ENCODE measurements at regions not wholly inside any gene's neighbourhood (a gene's known extent, or its start where the extent isn't known, plus 50 kb on each side); places are given as distances from the start of the nearest gene placed in this dataset.

DNA sequence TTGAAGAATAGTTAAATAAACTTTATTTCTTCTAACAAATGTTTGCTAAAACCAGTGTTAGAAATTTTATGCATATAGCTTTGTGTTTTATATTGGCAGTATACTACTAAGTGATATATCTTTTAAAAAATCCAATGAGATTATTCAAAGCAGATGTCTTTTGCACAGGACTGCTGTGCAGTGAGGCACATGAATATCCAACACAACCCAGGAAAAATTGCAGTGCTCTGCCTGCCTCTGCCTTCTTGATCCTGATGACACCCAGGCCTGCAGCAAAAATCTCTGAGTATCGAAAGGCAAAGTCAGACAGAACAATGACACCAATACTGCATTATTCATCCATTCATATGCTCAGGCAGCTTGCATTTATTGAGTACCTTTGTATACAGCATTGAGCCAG is 1076.5 kb upstream of the ARRDC3 start:
- intact Hi-C loops (cut with DNase I), result no loop called here
- DNase-seq (ENCODE audit: low spot score), result no peak

DNA sequence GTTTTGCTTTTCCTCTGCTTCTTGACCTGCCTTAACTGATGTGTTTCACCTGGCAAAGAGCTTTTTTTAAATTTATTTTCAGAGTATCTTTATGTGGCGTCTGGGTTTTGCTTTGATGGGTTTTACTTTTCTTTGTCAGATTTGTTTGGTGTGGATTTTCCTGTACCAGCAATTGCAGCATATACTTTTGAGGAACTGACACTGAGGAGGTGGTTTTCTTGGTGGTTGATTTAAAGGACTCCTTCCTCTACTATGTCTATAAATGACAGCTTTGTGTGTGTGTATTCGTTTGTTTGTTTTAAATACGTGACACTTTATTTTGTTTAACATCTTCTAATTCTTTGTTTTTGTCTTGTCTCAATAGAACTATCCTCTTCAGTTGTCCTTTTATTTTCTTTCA is 1071.9 kb upstream of the ARRDC3 start:
- DNase-seq (ENCODE audit: low spot score), result no peak
- intact Hi-C loops (cut with DNase I), result no loop called here

DNA sequence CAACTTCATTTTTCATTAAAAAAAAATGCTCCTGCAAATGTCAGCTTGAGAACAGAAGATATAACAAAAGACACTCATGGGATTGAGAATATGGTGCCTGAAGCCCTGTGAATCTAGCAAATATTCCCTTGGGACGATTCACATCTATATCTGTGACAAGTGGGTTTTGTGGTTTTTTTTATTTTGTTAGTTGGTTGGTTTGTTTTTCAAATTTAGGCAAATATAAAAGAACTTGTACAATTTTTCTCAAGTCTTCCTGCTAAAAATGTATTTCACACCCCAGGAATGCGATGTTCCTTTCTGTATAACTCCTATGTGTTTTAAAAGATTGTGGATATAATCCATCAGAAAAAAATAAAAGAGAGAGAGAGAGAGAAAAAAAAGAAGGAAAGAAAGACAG is 1061.8 kb upstream of the ARRDC3 start:
- no peak for DNase-seq (ENCODE audit: low spot score)
- intact Hi-C loops (cut with DNase I), result no loop called here

DNA sequence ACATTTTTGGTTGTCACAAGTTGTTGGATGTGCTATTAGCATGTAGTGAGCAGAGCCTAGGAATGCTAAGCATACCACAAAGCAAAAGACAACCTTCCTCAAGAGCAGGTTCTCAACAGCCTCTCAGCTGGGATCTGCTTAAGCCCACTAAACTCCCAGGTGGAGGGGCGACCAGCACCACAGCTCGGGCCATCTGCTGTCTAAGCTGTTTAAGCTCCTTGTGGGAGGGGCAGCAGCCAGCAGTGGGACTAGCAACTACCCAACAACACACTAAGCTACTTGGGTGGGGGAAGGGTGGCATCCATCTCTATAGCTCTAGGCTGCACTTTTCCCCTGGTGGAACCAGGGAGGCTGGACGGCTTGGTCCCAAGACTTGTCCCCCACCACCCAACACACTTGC is 1052.7 kb upstream of the ARRDC3 start:
- intact Hi-C loops (cut with DNase I), result no loop called here
- no peak for DNase-seq (ENCODE audit: low spot score)

DNA sequence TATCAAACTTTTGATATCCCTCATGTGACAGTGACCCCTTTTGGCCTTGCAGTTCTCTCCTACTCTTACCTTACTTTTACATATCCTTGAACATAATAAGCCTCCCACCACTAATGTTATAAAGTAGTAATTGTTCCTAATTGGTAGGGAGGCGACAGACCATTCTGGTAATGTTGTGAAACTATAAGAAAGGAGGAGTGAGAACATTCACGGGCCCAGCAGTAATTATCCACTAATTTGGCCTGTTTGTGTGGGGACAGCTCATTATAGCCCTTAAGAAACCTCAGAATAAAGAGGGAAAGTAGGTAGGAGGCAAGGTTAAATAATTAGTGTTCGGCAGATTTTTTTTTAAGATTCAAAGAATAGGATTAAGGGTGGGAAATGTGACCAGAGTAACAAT is 1046.5 kb upstream of the ARRDC3 start:
- intact Hi-C loops (cut with DNase I), result no loop called here
- DNase-seq (ENCODE audit: low spot score), result no peak

DNA sequence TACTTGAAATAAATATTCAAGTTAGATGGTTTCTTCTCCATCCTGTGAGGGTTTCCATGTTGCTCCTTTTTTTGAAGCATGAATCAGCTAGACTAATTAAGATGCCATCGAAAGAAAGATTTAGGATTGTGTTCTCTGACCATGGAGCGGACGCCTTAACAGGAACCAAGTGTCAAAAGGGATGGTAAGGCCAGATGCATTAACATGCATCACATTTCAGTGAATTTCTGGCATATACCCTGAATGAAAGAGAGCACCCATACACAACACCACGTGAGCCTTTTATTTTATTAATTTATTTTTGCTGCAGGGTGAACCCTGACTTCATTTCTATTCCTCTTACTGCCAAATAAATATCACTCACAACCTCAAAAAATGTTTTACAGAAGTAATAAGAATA is 1045.3 kb upstream of the ARRDC3 start:
- intact Hi-C loops (cut with DNase I), result no loop called here
- DNase-seq (ENCODE audit: low spot score), result no peak

DNA sequence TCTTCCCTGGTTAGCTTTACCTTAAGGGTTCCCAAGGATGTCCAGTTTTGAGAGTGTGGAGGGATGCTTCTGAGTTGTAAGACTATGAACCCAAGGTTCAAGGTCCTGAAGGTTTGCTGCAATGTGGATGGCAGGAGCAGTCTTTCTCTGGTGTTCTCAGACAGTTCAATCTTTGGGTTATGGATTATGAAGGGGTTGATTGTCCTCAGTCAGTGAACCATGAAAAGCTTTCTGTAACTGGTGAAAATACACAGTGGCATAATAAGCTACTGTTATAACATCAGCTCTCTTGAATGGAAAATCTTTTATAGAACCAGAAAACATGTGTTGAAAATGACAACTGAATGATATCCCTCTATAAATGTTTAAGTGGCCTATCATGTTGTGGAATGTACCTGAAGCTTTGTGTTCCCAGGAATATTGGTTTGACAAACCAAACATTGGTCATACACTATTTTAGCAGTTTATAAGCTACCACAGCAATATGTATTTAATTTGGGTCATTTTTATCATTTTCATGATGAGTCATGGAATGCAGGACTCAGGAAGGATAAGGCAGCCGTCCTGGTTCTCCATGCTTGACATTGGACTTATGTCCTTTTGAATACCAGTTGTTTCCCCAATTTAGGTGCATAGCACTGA is 1041.8 kb upstream of the ARRDC3 start:
- intact Hi-C loops (cut with DNase I), result no loop called here
- DNase-seq (ENCODE audit: low spot score), result no peak

DNA sequence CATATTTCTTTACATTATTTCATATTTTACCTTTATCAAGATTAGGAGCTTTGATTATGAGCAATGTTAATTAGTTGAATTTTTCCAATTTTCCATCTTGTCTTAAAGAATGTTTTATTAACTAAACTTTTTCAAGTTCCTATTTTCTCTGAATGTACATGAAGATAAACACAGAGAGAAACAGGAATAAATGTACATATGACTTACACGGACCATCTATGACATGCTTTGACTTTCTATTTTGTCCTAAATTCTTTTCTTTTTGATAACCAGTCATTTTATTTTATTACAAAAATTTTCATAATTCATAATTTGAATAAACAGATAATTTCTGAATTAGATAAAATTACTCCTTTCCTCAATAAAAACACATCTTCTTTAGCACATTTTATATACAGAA is 1038.8 kb upstream of the ARRDC3 start:
- DNase-seq (ENCODE audit: low spot score), result no peak
- intact Hi-C loops (cut with DNase I), result no loop called here

DNA sequence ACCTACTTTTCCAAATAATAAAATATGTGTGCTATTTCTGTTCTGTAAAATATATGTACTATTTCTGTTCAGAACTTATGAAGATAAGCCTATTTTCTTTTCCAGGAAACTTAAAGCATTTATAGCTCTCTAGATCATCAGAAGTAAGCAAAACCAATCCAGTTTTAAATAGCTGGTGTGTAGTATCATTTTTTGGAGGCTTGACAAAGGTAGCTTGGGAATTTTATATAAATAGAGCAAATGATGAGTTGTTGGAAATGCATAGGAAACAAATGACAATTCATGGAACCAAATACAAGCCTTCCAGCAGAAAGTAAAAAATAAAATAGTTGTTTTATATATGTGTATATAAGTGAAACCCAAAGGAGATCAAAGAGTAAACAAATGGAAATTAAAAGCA is 1038.1 kb upstream of the ARRDC3 start:
- DNase-seq (ENCODE audit: low spot score), result no peak
- intact Hi-C loops (cut with DNase I), result no loop called here

DNA sequence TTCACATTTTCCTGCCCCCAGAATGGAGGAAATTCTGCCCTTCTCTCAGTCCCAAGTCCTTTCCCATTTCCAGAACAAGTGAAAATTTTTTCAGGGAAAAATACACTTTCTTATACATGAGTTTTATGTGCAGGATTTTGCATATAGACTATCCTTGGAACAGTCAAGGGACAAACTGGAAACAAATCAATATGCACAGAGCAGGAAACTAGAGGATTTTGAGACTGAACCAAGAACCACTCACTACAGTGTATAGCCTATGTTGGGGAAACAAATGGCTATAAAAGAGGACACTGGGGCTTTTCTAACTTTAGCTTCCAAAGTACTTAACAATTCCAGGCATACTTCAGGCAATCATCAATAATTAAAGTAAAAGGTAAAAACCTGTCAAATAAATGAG is 1036.1 kb upstream of the ARRDC3 start:
- intact Hi-C loops (cut with DNase I), result no loop called here
- no peak for DNase-seq (ENCODE audit: low spot score)

DNA sequence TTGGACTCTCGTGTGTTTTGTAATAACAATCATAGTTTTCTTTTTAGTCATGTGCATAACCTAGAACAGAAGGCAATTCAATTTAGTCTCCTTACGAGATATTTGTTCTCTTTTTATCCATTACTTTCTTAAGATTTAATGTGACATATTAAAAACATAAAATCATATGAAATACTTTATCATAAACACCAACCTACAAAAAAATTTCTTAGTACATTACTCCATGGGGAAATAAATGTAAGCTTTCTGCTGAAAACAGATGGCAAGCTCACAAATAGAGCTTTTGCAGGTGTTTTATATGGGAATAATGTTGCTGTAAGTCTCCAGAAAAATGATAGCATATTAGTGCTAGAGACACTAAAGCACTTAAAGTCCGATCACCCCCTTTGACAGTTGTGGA is 1035.2 kb upstream of the ARRDC3 start:
- intact Hi-C loops (cut with DNase I), result no loop called here
- no peak for DNase-seq (ENCODE audit: low spot score)

DNA sequence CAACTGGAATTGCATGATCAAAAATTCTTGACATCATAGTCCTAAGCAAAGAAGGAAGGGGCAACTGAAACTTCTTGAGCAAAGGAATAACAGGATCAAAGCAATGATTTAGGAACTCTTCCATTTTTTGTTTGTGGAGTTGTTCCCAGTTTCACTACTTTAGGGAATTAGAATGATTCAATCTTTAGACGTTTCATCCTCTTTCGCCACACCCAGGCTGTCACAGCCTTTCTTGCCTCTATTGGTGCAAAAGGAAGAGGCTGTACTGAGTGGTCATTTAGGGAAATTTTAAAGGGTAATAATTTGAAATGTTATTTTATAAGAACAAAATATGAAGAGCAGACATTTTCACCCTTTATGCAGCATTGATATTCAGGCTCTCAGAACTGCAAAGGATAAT is 1026.0 kb upstream of the ARRDC3 start:
- no peak for DNase-seq (ENCODE audit: low spot score)
- intact Hi-C loops (cut with DNase I), result no loop called here

DNA sequence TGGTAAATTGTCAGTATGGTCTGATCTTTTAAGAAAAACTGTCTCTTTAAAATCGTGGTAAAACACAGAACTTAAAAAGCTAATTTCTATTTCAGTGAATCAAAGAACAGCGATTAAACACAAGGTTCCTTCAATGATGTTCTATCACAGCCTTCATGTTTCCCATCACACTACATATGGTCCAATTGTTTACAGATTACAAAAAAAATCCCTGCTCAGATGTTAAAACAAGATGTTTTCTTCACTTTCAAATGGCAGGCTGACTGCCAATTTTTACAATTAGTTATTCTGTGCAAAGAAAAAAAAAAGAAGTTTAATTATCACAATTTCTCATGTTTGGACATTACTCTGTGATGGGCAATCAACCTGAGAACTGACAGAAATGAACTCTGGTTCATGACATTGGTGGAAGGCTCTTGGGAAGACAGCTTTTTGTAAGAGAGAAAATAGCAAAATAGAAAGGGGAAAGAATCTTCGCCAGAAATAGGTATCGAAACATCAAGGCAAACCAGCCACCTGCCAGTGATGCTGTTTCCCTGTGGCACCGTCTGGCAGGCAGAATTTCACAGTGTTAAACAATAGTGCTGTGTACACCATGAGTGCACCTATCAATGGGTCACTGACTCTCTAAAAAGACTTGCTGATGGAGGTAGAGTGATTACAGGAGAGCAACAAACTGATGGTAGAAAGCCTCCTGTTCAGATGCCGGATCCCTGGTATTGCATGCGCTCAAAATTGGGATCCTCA is 1020.0 kb upstream of the ARRDC3 start:
- intact Hi-C loops (cut with DNase I), result no loop called here
- DNase-seq (ENCODE audit: low spot score), result no peak

DNA sequence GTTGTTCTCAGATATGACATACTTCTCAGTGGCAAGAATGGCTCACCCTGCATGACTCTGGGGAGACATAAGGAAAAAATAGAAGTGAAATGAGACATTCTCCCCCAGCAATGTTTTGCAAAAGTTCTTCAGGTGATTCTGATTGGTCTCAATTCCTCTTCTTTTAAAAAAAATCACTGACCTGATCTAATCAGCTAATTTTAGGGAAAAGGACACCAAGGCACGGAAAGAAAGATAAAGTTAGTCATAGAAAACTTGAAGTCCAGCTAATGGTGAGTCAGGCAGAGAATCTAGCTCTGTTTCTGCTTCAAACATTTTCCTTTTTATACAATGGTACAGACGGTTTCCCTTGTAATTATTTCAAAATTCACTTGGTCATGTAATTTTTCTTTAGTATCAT is 1018.9 kb upstream of the ARRDC3 start:
- no peak for DNase-seq (ENCODE audit: low spot score)
- intact Hi-C loops (cut with DNase I), result no loop called here

DNA sequence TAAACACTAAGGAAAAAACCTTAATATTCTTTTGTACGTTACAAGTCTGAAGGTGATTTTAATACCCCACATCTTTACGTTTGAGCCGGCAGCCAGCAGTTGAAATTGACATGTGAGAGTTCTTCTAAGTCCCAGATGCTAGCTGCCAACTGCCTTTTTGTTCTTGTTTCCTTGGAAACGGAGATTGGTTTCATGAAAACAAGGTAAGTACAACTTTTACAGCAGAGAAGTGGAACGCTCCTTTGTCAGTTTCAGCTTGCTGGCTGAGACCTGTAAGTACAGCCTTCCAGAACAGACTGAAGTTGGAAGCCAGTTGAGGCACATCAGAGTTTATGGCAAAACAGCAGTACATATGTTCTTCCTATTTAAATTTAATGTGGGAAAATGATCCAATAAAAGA is 1018.4 kb upstream of the ARRDC3 start:
- intact Hi-C loops (cut with DNase I), result no loop called here
- DNase-seq (ENCODE audit: low spot score), result no peak

DNA sequence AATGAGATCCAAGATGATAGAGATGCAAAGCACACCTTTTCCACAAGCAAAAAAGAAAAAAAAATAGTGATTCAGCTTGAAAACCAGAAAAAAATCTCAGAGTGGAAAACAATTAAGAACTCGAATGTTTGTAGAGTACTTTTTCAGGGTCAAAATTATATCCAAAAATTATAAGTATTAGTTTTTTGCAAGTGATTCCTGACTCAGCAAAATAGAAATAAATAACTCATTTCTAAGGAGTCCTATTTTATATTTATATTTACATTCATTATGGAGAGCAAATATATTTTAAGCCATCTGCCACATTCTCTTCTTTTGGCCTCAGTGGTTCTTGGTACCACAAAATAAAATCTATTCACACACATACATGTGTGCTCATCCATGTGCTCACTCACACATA is 1011.8 kb upstream of the ARRDC3 start:
- intact Hi-C loops (cut with DNase I), result no loop called here
- DNase-seq (ENCODE audit: low spot score), result no peak

DNA sequence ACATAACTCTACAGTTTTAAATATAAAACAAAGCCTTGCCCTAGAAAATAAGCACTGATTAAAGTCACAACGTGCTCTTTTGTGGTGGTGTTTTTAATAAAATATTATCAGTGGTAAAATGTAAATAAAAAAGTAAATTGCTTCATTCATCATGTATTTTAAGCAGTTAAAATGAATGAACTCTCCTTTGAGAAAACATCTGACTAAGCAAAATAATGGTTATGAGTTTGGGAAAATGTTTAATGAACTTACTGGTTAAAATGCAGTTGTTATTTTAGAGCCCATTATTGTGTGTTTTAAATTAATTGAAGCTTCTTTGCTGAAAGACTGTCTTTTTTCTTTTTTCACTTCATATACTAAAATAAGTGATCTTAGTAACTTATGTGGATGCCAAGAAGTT is 1007.5 kb upstream of the ARRDC3 start:
- intact Hi-C loops (cut with DNase I), result no loop called here

DNA sequence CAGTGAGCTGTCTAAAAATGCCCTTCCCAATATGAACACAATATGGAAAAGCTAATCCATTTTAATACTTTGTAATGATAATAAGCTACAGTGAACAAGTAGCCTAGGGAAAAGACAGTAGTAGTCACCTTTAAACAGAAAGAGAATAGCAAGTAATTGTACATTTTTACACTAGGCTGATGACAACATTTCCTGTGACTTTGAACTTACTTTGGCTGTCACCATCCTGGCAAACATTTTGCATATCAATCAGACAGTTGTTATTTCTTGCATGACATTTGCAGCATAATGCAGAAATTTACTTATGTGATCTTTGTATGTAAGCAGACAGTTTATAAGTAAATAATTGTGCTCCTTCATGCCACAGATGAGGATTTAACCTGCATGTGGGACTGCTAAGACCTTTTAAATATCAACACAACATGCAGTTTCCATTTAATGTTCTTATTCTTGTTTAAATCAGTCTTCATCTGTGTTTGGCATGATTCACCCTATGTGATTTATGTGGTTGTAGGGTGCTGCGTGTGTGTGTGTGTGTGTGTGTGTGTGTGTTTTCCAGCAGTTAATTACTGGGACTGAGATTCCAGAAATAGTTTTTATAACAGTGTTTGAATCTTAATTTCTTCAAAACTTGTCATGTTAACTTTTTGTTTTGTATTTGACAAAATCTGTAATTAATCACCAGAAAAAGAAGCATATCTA is 997.1 kb upstream of the ARRDC3 start:
- intact Hi-C loops (cut with DNase I), result no loop called here
- no peak for DNase-seq (ENCODE audit: low spot score)

More for the DNA sequence above, 1007.5 kb upstream of the ARRDC3 start:
- DNase-seq (ENCODE audit: low spot score), result no peak

DNA sequence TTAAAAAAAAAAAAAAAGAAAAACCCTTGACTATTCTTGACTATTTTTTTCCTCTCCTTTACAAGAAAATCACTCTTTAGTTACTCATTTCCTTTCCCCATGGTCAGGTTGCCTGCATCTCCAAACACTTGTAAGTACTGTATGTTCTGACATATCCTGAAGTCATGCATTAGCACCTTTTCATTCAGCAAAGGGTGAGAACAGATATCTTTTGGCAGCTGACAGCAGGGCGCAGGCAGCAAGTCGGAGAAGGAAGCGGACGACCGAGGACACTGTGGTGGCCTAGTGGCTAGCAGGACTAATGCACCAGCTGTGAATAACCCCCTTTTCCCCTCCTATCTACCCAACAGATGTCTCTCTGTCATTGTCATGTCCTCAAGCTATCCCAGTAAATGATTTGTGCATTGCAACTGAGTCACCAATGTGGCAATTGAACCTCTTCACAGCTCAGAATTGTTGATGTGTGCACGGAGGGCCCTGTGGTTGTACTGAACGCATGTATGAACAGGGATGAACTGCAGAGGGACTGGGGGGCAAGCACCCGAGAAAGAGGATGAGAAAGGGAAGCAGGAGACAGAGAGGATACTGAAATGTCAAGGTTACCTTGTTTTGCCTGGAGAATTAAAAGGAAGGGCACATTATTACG is 996.0 kb upstream of the ARRDC3 start:
- no peak for DNase-seq (ENCODE audit: low spot score)
- intact Hi-C loops (cut with DNase I), result no loop called here

DNA sequence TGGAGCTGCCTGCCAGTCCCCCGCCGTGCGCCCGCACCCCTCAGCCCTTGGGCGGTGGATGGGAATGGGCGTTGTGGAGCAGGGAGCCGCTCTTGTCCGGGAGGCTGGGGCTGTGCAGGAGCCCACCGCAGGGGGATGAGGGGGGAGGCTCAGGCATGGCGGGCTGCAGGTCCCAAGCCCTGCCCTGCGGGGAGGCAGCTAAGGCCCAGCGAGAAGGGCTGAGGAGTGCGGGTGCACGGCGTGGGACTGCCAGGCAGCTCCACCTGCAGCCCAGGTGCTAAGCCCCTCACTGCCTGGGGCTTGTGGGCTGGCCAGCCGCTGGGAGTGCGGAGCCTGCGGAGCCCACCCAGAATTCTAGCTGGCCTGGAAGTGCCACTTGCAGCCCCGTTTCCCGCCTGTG is 991.7 kb upstream of the ARRDC3 start:
- DNase-seq (ENCODE audit: low spot score), result no peak
- intact Hi-C loops (cut with DNase I), result no loop called here

DNA sequence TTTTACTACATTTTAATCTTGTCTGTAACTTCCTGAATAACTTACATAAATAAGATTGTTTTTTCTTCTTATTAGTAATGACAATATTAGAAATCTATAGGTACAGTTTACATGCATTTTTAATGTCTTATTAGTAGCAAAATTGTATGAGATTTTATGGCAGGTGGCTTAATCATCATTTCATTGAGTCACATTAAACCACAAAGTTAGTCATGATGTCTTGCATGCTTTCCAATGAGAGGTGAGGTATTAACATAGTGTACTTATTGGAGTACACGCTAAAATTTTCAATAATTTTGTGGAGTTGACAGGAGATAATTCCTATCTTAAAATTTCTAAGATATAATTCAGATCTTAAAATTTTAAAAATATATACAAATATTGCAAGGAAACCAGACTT is 989.6 kb upstream of the ARRDC3 start:
- no peak for DNase-seq (ENCODE audit: low spot score)
- intact Hi-C loops (cut with DNase I), result no loop called here
